LNCaP clone FGC (cell line): ENCODE measurements at regions not wholly inside any gene's neighbourhood (a gene's known extent, or its start where the extent isn't known, plus 50 kb on each side); places are given as distances from the start of the nearest gene placed in this dataset.

Source experiments
- DNase-seq: peaks from one replicate; pipeline ENCODE4 v3.0.0-alpha.2; 2011; ENCODE audit warnings: low read depth
- H3K4me3 ChIP-seq: 2 replicates; pipeline ENCODE4 v1.5.1; 2011; ENCODE audit warnings: mild to moderate bottlenecking, low read depth, low read length, control low read depth
- TF ChIP-seq, protein P1 (sequence below): IDR thresholded peaks from 2 replicates; pipeline ENCODE4 v1.5.1; 2012; ENCODE audit warnings: mild to moderate bottlenecking; ENCODE audit not compliant: control insufficient read depth, insufficient read depth; ENCODE audit errors: extremely low read depth

- DNase-seq: no peak
- TF ChIP-seq, protein P1, sequence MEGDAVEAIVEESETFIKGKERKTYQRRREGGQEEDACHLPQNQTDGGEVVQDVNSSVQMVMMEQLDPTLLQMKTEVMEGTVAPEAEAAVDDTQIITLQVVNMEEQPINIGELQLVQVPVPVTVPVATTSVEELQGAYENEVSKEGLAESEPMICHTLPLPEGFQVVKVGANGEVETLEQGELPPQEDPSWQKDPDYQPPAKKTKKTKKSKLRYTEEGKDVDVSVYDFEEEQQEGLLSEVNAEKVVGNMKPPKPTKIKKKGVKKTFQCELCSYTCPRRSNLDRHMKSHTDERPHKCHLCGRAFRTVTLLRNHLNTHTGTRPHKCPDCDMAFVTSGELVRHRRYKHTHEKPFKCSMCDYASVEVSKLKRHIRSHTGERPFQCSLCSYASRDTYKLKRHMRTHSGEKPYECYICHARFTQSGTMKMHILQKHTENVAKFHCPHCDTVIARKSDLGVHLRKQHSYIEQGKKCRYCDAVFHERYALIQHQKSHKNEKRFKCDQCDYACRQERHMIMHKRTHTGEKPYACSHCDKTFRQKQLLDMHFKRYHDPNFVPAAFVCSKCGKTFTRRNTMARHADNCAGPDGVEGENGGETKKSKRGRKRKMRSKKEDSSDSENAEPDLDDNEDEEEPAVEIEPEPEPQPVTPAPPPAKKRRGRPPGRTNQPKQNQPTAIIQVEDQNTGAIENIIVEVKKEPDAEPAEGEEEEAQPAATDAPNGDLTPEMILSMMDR: no peak
- H3K4me3 ChIP-seq: no peak overlapping the region
These were observed 68.3 kb upstream of the ST6GAL2 start for GRCh38 chr2:106954304-106954703.

DNA sequence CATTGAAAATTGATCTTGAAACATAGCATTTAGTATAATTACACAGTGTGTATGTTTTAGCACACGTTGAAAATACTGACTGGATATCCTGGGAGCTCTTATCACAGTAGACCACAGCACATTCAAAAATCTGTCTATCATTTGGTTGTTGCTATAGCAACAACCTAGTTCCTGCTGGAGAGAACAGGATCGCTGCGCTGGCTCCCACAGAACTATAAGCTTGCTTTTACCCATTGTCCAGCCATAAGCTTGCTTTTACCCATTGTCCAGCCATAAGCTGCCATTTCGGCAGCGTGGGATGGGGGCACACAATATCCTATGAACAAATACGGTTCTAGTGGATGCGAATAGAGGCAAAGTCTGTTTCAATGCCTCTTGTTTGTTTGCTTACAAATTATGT, 70.4 kb upstream of the ST6GAL2 start:
- DNase-seq: no peak
- no peak overlapping the region for H3K4me3 ChIP-seq
- TF ChIP-seq, protein P1: no peak

GRCh38 chr2:106956879-106957278, 70.9 kb upstream of the ST6GAL2 start:
- no peak for DNase-seq
- no peak overlapping the region for H3K4me3 ChIP-seq
- TF ChIP-seq, protein P1: no peak

- H3K4me3 ChIP-seq: no peak overlapping the region
- DNase-seq: no peak
- TF ChIP-seq, protein P1: no peak
These were observed 74.2 kb upstream of the ST6GAL2 start for GRCh38 chr2:106959975-106960682.

DNA sequence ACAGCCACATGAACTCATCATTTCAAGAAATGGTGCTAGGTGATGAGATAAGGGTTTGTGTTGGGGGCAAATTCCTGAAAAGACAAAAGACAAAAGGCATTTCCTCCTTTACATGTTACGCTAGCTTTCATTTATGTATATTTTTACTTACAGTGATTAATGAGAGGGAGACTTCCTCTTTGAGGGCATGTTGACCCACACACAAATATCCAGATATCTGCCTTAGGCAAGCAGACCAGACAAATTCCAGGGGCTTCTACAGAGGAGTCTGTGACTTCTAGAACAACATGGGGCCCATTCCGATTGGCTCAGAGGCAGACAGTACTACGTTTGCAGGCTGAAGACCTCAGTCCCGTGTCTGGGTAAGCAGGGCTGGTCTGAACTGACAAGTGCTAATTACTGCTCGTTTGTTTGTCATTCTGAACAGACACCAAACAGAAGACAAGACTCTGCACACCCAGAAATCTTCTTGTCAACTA, 74.8 kb upstream of the ST6GAL2 start:
- TF ChIP-seq, protein P1: no peak
- H3K4me3 ChIP-seq: no peak overlapping the region
- no peak for DNase-seq

DNA sequence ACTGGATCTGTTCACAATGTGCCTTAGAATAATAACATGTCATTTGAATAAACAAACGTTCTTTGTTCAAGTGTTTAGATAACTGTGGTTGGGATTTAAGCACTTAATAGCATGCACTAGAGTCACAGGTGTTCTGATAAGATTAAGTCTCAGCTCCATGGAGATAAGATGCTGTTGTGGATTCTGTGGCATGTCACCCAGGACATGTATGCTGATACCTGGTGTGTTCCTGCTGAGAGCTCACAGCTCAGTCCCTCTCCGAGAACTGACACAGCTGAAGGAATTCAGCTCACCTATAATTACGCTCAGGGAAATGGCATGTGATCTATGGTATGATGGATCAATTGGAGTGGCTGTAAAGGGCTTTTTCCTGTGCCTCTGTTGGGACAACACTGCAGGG, 75.4 kb upstream of the ST6GAL2 start:
- TF ChIP-seq, protein P1: no peak
- no peak overlapping the region for H3K4me3 ChIP-seq
- DNase-seq: no peak

- no peak overlapping the region for H3K4me3 ChIP-seq
- no peak for DNase-seq
- TF ChIP-seq, protein P1: no peak
These were observed 77.2 kb upstream of the ST6GAL2 start for GRCh38 chr2:106963156-106963555.
